H9 (cell line): ENCODE measurements at regions not wholly inside any gene's neighbourhood (a gene's known extent, or its start where the extent isn't known, plus 50 kb on each side); places are given as distances from the start of the nearest gene placed in this dataset.

Experiments used
- DNase-seq: peaks from one replicate; pipeline ENCODE4 v3.0.0-alpha.2; 2017
- H2AFZ ChIP-seq: one replicate; pipeline ENCODE4 v1.6.1; 2013; ENCODE audit warnings: mild to moderate bottlenecking, low read length, control low read depth, moderate library complexity
- H2AK5ac ChIP-seq: 2 replicates; pipeline ENCODE4 v1.6.1; 2013; ENCODE audit warnings: low read length, control low read depth, mixed read lengths; ENCODE audit not compliant: insufficient read length
- H2BK120ac ChIP-seq: one replicate; pipeline ENCODE4 v1.6.1; 2013; ENCODE audit warnings: low read depth, mild to moderate bottlenecking, low read length, control low read depth, inconsistent platforms; ENCODE audit not compliant: poor library complexity, severe bottlenecking
- H2BK12ac ChIP-seq: 2 replicates; pipeline ENCODE4 v1.6.1; 2013; ENCODE audit warnings: low read length, control low read depth, mixed read lengths, low read depth; ENCODE audit not compliant: insufficient read length
- H2BK15ac ChIP-seq: 2 replicates; pipeline ENCODE4 v1.6.1; 2013; ENCODE audit warnings: low read depth, low read length, control low read depth
- H2BK20ac ChIP-seq: one replicate; pipeline ENCODE4 v1.6.1; 2013; ENCODE audit warnings: low read depth, mild to moderate bottlenecking, low read length, control low read depth, inconsistent platforms; ENCODE audit not compliant: poor library complexity, severe bottlenecking
- H2BK5ac ChIP-seq: 2 replicates; pipeline ENCODE4 v1.6.1; 2013; ENCODE audit warnings: low read length, control low read depth, mixed read lengths; ENCODE audit not compliant: insufficient read length
- H3K14ac ChIP-seq: 2 replicates; pipeline ENCODE4 v1.6.1; 2013; ENCODE audit warnings: low read length, control low read depth; ENCODE audit not compliant: insufficient read depth
- H3K18ac ChIP-seq: 2 replicates; pipeline ENCODE4 v1.6.1; 2013; ENCODE audit warnings: low read depth, mild to moderate bottlenecking, mixed read lengths, low read length, control low read depth; ENCODE audit not compliant: insufficient read length
- H3K23ac ChIP-seq: 2 replicates; pipeline ENCODE4 v1.6.1; 2013; ENCODE audit warnings: low read length, control low read depth, mixed read lengths, low read depth; ENCODE audit not compliant: insufficient read length
- H3K23me2 ChIP-seq: 2 replicates; pipeline ENCODE4 v1.6.1; 2013; ENCODE audit warnings: low read depth, mild to moderate bottlenecking, mixed read lengths, low read length, control low read depth; ENCODE audit not compliant: insufficient read length, poor library complexity, severe bottlenecking
- H3K27ac ChIP-seq: 2 replicates; pipeline ENCODE4 v1.5.1; 2013; ENCODE audit warnings: low read length, control low read depth, mixed read lengths, low read depth; ENCODE audit not compliant: insufficient read length
- H3K27me3 ChIP-seq: 2 replicates; pipeline ENCODE4 v1.6.1; 2013; ENCODE audit warnings: low read length, control low read depth, inconsistent platforms; ENCODE audit not compliant: insufficient read depth
- H3K4ac ChIP-seq: 2 replicates; pipeline ENCODE4 v1.6.1; 2013; ENCODE audit warnings: low read depth, mild to moderate bottlenecking, control low read depth, inconsistent platforms, low read length, moderate library complexity
- H3K4me1 ChIP-seq: 2 replicates; pipeline ENCODE4 v1.6.1; 2013; ENCODE audit warnings: low read length, control low read depth, inconsistent platforms; ENCODE audit not compliant: insufficient read depth
- H3K4me2 ChIP-seq: 2 replicates; pipeline ENCODE4 v1.6.1; 2013; ENCODE audit warnings: low read length, control low read depth, mixed read lengths; ENCODE audit not compliant: insufficient read length, insufficient read depth
- H3K56ac ChIP-seq: 2 replicates; pipeline ENCODE4 v1.6.1; 2013; ENCODE audit warnings: low read depth, mild to moderate bottlenecking, mixed read lengths, low read length, control low read depth; ENCODE audit not compliant: insufficient read length
- H3K79me1 ChIP-seq: 2 replicates; pipeline ENCODE4 v1.6.1; 2013; ENCODE audit warnings: low read depth, mild to moderate bottlenecking, moderate library complexity, low read length, control low read depth, inconsistent platforms; ENCODE audit not compliant: insufficient read depth, poor library complexity, severe bottlenecking
- H3K79me2 ChIP-seq: 2 replicates; pipeline ENCODE4 v1.6.1; 2013; ENCODE audit warnings: low read length, control low read depth, inconsistent platforms; ENCODE audit not compliant: insufficient read depth
- H3K9ac ChIP-seq: 2 replicates; pipeline ENCODE4 v1.6.1; 2013; ENCODE audit warnings: low read length, control low read depth, mixed read lengths; ENCODE audit not compliant: insufficient read length; ENCODE audit errors: extremely low read depth
- H3K9me3 ChIP-seq: one replicate; pipeline ENCODE4 v1.6.1; 2013; ENCODE audit warnings: low read depth, low read length, inconsistent platforms; ENCODE audit not compliant: control insufficient read depth
- H3T11ph ChIP-seq: one replicate; pipeline ENCODE4 v1.6.1; 2013; ENCODE audit warnings: mild to moderate bottlenecking, low read length, control low read depth, inconsistent platforms
- H4K20me1 ChIP-seq: one replicate; pipeline ENCODE4 v1.6.1; 2013; ENCODE audit not compliant: control insufficient read depth, insufficient read length, insufficient read depth
- H4K5ac ChIP-seq: 2 replicates; pipeline ENCODE4 v1.6.1; 2013; ENCODE audit warnings: low read depth, mild to moderate bottlenecking, mixed read lengths, low read length, control low read depth; ENCODE audit not compliant: insufficient read length
- H4K8ac ChIP-seq: replicated peaks from 2 replicates; pipeline ENCODE4 v1.6.1; 2013; ENCODE audit warnings: low read length, control low read depth, mixed read lengths, low read depth; ENCODE audit not compliant: insufficient read length
- H4K91ac ChIP-seq: 2 replicates; pipeline ENCODE4 v1.6.1; 2013; ENCODE audit warnings: low read depth, mild to moderate bottlenecking, moderate library complexity, mixed read lengths, low read length, control low read depth; ENCODE audit not compliant: insufficient read length
- H3K27ac Mint-ChIP-seq, 3 experiments: 2 replicates in 2 of 3; 3 replicates in 1 of 3; pipeline ENCODE4 v1.8.0; 2020 to 2021; ENCODE audit warnings: mixed read lengths in 3 of 3, mild to moderate bottlenecking in 1 of 3, moderate library complexity in 1 of 3
- H3K27me3 Mint-ChIP-seq: 2 replicates; pipeline ENCODE4 v1.8.0; 2021; ENCODE audit warnings: low read depth, mild to moderate bottlenecking, moderate library complexity, mixed read lengths
- H3K36me3 Mint-ChIP-seq, 3 experiments: 2 replicates in 2 of 3; 3 replicates in 1 of 3; pipeline ENCODE4 v1.8.0; 2020 to 2021; ENCODE audit warnings: low read depth in 3 of 3, mixed read lengths in 3 of 3; ENCODE audit not compliant: insufficient read depth in 1 of 3
- H3K4me1 Mint-ChIP-seq, 2 experiments: 2 replicates each; pipeline ENCODE4 v1.8.0; 2020; ENCODE audit warnings: mixed read lengths in 2 of 2
- H3K4me3 Mint-ChIP-seq, 2 experiments: 2 replicates in 1 of 2; 3 replicates in 1 of 2; pipeline ENCODE4 v1.8.0; 2020 to 2021; ENCODE audit warnings: mild to moderate bottlenecking in 2 of 2, mixed read lengths in 2 of 2, moderate library complexity in 1 of 2
- H3K9me3 Mint-ChIP-seq, 2 experiments: 2 replicates in 1 of 2; 3 replicates in 1 of 2; pipeline ENCODE4 v1.8.0; 2020; ENCODE audit warnings: mild to moderate bottlenecking in 2 of 2, mixed read lengths in 2 of 2, moderate library complexity in 1 of 2
- CTCF ChIP-seq: fragments of 200-600 bp; sonication (generic); conservative IDR thresholded peaks from 3 replicates; pipeline ENCODE4 v1.8.0; 2021; ENCODE audit warnings: antibody characterized with exemption, mild to moderate bottlenecking

- no peaks in the 10 kb centered on the region for H3K4me1 ChIP-seq
- no peak overlapping the region for H4K91ac ChIP-seq
- H3K18ac ChIP-seq, result no peak overlapping the region
- H3K4ac ChIP-seq, result no peak overlapping the region
- no peaks in the 10 kb centered on the region for H3K36me3 Mint-ChIP-seq
- no peak overlapping the region for H2AFZ ChIP-seq
- H3K9me3 Mint-ChIP-seq, result no peaks in the 10 kb centered on the region
- H3K27ac ChIP-seq, result no peak overlapping the region
- no peak overlapping the region for H3K23ac ChIP-seq
- no peak overlapping the region for H4K5ac ChIP-seq
- H4K8ac ChIP-seq, result no peak overlapping the region
- H3K23me2 ChIP-seq, result no peaks in the 10 kb centered on the region
- H4K20me1 ChIP-seq, result no peaks in the 10 kb centered on the region
- no peak for TF ChIP-seq CTCF
- no peak overlapping the region for H2BK120ac ChIP-seq
- H3K14ac ChIP-seq, result no peak overlapping the region
- no peak overlapping the region for H2BK5ac ChIP-seq
- H3K79me2 ChIP-seq, result no peaks in the 10 kb centered on the region
- no peaks in the 10 kb centered on the region for H3K27me3 Mint-ChIP-seq
- no peak overlapping the region for H3K9ac ChIP-seq
- H2BK20ac ChIP-seq, result no peak overlapping the region
- no peak for DNase-seq
- no peaks in the 10 kb centered on the region for H3K9me3 ChIP-seq
- H2BK15ac ChIP-seq, result no peak overlapping the region
- H2AK5ac ChIP-seq, result no peak overlapping the region
- H3K27me3 ChIP-seq, result no peaks in the 10 kb centered on the region
- 0 out of 4 replicates have a peak, but pooled peaks cover 0 to 2% of the 10 kb centered on the region in 2 experiments for H3K4me1 Mint-ChIP-seq
- no peaks in the 10 kb centered on the region for H3K79me1 ChIP-seq
- no peak overlapping the region for H3K4me2 ChIP-seq
- H2BK12ac ChIP-seq, result no peak overlapping the region
- H3K27ac Mint-ChIP-seq, result no peak overlapping the region
- no peak overlapping the region for H3K56ac ChIP-seq
- H3K4me3 Mint-ChIP-seq, result no peak overlapping the region
- H3T11ph ChIP-seq, result no peak overlapping the region
Observed at GRCh38 chr4:22313976-22314375, 201.9 kb downstream of the ADGRA3 start.
